ENCODE measurements at regions not wholly inside any gene's neighbourhood (a gene's known extent, or its start where the extent isn't known, plus 50 kb on each side); places are given as distances from the start of the nearest gene placed in this dataset.

DNA sequence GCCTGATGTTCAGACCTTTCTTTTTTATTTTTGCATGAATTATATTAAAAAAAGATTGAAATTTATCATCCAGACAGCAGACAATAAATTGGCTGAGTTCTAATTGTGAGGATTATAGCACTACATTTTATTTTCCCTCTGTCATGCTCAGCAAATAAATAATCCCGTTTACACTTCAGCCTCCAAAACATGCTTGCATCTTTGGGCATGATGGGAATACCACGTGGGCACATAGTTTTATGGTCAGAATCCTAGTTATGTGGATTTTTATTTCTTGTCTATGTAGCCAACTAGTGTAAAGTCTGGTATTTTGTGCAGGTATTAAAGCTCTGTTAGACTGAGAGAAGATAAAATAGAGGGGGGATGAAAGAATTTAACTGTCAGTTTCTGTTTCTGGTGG, 276.9 kb upstream of the E2F7 start:
- DNase-seq, result no peak

DNA sequence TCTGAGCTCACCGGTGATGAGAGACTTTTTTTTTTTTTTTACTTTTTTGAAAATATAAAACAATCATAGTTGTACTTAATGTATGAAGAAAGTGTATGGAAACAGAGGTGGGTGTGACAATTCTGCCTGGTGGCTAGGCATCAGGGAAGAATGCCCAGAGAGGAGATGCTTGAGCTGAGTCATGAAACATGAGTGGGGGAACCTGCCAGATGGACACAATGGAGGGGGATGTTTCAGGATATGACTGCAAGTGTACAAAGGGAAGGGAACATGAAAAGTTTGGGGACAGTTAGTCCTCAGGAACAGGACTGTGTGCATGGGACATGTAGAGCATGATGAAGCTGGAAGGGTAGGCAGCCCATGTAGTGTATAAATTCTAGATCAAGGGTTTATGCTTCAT, 274.2 kb upstream of the E2F7 start:
- no peak for DNase-seq

- no peak for DNase-seq
These were observed 272.0 kb upstream of the E2F7 start for GRCh38 chr12:77337362-77337761.

DNA sequence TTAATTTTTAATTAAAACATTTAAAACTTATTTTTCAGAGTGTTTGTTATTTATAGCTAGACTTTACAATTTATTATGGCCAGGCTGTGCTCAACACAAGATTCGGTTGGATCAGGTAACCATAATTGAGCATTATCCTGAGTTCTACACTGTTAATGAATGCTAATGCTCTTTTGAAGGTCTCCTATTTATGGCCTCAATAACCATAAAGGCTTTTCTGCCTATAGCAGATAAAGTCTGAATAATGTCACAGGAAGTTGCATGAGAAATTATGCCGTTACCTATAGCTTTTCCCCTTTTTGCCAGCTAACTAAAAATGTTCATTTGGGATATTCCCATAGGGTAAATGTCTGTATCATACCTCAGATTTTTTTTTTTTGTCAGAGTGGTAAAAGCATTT, 269.4 kb upstream of the E2F7 start:
- no peak for DNase-seq

DNA sequence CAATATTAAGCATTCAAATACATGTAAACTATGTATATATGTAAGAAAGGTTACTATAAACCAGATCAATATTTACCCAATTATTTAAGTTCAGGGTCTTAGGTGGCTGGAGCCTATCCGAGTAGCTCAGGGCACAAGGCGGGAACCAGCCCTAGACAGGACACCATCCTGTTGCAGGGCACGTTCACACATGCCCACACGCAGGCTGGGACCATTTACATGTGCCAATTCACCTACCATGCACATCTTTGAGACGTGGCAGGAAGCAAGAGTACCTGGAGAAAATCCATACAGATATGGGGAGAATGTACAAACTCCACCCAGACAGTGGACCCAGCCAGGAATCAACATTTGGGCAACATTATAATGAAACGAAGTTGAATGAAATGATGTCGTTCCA, 263.0 kb upstream of the E2F7 start:
- DNase-seq, result no peak

DNA sequence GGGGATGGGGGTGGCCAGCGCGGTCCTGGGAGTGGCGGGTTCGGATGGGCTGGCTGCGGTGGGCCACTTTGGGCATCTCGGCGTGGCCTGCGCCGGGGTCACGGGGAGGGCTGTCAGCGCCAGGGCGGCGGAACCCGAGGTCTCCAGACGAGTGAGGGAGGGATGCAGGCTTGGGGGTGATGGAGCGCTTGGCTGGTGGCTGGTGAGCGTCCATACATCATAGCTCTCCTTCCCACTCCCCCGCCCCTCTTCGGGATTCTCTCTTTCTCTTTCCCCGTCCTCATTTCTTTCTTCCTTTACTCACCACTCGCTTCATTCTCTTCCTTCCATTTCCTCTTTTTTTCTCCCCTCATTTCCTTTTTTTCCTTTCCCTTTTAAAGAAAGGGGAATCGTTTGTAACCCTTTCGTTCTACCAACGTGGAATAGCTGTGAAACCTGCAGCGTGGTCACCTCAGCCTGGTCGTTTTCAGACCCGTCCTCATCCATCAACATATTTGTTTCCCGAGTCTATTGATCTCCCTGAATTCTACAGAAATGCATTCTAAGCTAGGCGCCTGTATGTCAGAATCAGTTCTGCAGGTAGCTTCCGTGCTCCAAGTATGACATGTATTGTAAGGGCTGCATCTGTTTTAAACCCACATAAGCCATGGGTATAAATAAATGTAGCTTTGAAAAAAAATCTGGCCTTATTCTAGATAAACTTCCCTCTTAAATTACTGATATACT, 260.3 kb upstream of the E2F7 start:
- DNase-seq, result no peak

- no peak for DNase-seq
These were observed 259.5 kb upstream of the E2F7 start for GRCh38 chr12:77324763-77325468.

- DNase-seq, result no peak
These were observed 259.0 kb upstream of the E2F7 start for GRCh38 chr12:77324416-77324762.

DNA sequence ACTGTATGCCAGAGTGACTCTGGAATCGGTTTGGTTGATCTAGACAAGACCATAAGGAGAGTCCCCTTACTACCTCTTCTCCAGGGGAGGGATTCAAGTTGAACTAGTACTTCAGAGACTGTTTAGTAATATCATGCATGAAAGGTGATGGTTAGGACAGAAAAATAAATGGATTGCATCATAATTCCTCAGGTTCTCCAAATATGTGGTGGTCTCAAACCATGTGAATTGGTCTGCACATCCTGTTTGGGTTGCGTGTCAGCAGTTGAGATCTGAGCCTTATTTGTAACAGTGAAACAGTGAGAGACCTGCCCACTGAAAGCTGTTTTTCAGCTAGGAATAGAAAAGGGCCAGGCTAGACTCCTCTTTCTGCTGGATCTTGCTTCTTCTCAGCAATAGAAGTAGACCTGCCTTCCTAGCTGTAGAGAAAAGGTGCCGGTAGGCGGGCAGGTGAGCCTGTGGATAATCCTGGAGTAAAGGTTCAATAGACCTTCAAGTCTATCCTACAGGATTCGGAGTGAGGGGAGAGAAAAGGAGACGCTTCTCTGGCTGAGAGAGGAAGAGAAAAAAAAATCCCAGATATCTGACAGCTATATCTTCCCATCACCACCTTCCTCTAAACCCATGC, 258.5 kb upstream of the E2F7 start:
- DNase-seq, result no peak

GRCh38 chr12:77319166-77319565, 253.8 kb upstream of the E2F7 start:
- DNase-seq, result no peak

- no peak for DNase-seq
These were observed 250.0 kb upstream of the E2F7 start for GRCh38 chr12:77315407-77315806.

GRCh38 chr12:77314378-77315052, 249.1 kb upstream of the E2F7 start:
- no peak for DNase-seq

- DNase-seq, result no peak
These were observed 242.7 kb upstream of the E2F7 start for GRCh38 chr12:77308056-77308455.

GRCh38 chr12:77300811-77301210, 235.4 kb upstream of the E2F7 start:
- DNase-seq, result no peak

DNA sequence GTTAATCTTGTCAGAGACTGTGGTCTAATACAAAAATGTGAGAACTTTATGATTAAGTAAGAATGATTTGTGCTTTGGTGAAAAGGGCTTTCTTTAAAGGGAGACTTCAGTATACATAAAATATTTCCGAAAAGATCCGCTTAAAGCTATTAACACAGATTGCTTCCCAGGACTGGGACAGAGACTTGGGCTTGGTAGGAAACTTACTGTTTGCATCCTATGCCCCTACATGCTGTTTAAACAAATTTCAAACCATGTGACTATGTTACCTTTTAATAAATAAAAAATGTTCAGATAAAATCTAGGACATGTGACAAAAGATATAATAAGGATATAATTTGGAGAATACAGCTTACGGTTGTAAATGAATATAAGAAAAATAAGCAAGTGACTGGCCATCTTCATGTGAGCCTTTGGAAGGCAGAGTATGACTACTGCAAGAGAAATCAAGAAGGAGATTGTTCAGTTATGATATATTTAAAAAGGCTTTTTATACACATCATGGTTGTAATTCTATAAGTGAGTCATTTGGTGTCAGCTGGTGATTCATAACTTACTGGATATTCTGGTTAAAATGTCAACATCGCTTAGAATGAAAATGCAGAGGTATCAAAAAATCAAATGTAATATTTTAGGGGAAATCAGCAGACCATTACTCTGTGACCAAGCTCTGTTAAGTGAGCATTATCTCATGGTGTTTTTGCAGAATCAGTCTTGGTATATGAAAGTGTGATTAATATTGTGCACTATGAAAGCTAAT, 234.7 kb upstream of the E2F7 start:
- DNase-seq, result no peak

DNA sequence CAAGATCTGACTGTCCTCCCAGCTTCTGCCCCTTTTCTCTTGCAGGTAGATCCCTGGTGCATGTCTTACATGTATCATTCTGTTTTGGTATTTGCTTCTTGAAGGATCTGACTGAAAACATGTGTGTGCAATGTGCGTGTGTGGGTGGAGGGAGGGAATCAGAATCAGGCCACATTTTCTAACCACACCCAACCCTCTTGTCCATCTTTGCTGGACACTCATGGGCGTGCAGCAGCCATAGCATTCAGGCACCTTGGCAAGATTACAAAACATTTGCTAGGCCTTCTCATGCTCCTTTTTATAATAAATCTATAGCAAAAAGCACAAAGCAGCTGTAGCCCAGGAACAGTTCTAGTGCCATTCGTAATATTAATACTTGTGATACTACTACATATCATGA, 233.6 kb upstream of the E2F7 start:
- no peak for DNase-seq

DNA sequence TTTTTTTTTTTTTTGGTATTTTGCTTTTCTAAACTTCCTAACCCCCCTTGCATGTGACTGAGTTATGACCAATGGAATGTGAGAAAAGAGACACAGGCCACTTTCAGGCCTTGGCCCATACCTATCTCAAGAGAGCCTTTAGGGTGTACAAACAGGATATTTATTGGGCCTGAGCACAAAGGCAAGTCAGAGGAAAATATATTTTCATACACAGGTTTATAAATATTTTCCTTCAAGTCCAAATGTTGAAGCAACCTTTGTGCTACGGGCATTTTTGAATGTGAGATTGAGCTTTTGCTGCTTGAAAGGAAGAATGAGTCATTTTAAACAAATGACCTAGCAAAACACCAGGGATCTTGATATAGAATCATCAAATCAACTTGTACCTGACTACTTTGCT, 228.6 kb upstream of the E2F7 start:
- DNase-seq, result no peak

GRCh38 chr12:77274926-77275325, 209.6 kb upstream of the E2F7 start:
- no peak for DNase-seq

GRCh38 chr12:77273898-77274297, 208.5 kb upstream of the E2F7 start:
- no peak for DNase-seq

DNA sequence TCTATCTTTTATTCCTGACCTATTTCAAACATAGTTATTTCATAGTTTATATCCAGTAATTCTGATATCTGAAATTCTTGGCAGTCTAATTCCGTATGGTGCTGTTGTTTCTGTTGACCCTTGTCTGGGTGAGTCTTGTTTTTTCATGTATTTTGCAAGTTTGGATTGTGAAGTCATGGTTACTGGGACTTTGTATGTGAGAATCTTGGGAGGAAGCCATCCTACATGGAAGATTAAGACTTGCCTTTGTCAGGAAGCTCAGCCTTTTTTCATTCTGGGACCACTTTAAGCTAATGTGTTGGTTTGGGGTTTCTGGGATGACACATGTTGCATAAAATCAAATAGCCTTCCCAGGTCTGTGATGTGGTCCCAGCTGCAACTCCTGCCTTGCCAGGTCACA, 191.6 kb upstream of the E2F7 start:
- DNase-seq, result no peak

- DNase-seq, result no peak
These were observed 188.0 kb upstream of the E2F7 start for GRCh38 chr12:77253321-77253720.

GRCh38 chr12:77251799-77252198, 186.4 kb upstream of the E2F7 start:
- DNase-seq, result no peak

- DNase-seq, result no peak
These were observed 184.5 kb upstream of the E2F7 start for GRCh38 chr12:77249892-77250291.
